ENCODE measurements at regions not wholly inside any gene's neighbourhood (a gene's known extent, or its start where the extent isn't known, plus 50 kb on each side); places are given as distances from the start of the nearest gene placed in this dataset.

DNA sequence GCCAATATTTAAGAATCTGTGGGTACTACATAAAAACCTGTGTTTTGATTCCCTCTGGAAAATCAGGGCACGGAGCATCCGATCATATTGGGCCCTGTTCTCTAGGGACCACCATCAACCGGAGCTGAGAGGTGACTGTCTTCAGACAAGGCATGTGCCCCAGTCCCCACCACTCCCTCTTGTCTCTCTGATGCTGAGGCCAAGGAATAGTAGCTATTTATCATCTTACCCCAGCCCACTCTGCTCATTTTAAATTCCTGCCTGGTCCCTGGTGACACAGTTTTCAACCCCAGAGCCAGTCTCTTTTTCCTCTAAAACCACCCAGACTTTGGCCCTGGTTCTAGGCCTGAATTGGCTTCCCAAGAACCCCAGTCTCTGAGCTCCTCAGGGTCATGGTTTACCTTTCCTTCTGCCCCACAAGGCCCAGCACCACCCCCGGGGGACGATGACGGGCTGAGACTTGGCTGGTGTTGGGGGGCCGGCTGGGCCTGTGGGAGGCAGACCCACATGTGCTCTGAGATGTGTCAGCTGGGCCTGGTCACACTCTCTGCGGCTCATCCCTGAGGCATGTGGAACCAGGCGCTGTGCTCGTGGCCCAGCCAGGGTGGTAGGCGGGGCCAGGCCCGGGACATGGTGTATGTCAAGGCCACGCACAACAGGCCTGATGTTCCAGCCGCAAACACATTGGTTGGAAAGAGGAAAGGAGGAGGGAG, 114.4 kb downstream of the CEBPB start:
- Histone ChIP-seq H3K9me3 (ENCODE audit: control insufficient read depth, low read depth, low read length) (no peaks in the 10 kb centered on the region), H3K36me3 (ENCODE audit: control insufficient read depth, insufficient read depth, low read length) (no peaks in the 10 kb centered on the region), H3K4me1 (ENCODE audit: control insufficient read depth, insufficient read depth, low read length) (peaks cover 47% of the 10 kb centered on the region), H3K4me3 (ENCODE audit: low read length) (no peak overlapping the region), H3K27ac (ENCODE audit: low read length) (peak overlapping the region; percentile 90), H3K27me3 (ENCODE audit: control insufficient read depth, insufficient read depth, low read length) (no peaks in the 10 kb centered on the region)
- no CpG with 5 or more reads among the region's 14 CpGs for WGBS (ENCODE audit: insufficient coverage, low lambda C conversion rate)
- peak; percentile 37 to 59 for DNase-seq

DNA sequence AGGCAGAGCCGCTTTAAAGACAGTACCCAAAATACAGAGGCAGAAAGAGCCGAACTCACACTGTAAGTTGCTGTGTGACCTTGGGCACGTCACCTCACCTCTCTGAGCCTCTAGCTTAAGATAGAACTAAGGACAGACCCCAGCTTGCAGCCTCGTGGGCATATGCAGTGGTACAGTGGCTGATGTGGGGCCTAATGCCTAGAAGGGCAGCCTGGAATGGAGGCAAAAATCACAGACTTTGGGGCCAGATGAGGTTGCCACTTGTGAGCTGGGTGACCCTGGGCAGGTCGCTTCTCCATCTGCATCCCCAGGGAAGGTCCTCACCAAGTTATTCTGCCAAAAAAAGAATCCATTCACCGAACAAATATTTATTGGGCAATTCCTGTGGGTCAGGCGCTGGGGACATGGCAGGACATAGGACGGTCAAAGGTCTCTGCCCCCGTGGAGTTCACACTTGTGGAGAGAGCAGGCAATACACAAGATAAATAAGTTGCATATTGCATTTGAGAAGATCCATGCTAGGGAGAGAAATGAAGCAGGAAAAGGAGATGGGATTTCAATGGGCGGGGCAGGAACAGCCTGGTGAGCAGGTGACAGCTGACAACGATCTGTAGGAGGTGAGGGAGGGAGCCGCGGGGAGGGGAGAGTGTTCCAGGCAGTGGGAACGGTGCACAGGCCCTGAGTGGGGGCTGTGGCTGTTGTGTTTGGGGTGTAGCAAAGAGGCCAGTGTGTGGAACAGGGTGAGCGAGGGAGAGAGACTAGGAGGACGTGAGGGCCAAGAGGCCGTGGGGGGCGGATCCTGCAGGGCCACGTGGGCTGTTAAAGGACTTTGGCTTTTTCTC, 115.2 kb downstream of the CEBPB start:
- DNase-seq = peak; percentile 73 to 91
- Histone ChIP-seq H3K4me3 (ENCODE audit: low read length) (no peak overlapping the region), H3K27me3 (ENCODE audit: control insufficient read depth, insufficient read depth, low read length) (no peaks in the 10 kb centered on the region), H3K36me3 (ENCODE audit: control insufficient read depth, insufficient read depth, low read length) (no peaks in the 10 kb centered on the region), H3K4me1 (ENCODE audit: control insufficient read depth, insufficient read depth, low read length) (peaks cover 49% of the 10 kb centered on the region), H3K27ac (ENCODE audit: low read length) (peak overlapping the region; percentile 90), H3K9me3 (ENCODE audit: control insufficient read depth, low read depth, low read length) (no peaks in the 10 kb centered on the region)
- 100% methylated on average over 1 of the region's 19 CpGs for WGBS (ENCODE audit: insufficient coverage, low lambda C conversion rate)

- H3K9me3 ChIP-seq (ENCODE audit: control insufficient read depth, low read depth, low read length) = no peaks in the 10 kb centered on the region
- H3K27me3 ChIP-seq (ENCODE audit: control insufficient read depth, insufficient read depth, low read length) = no peaks in the 10 kb centered on the region
- H3K27ac ChIP-seq (ENCODE audit: low read length) = peak overlapping the region; percentile 90
- no peak overlapping the region for H3K4me3 ChIP-seq (ENCODE audit: low read length)
- no peaks in the 10 kb centered on the region for H3K36me3 ChIP-seq (ENCODE audit: control insufficient read depth, insufficient read depth, low read length)
- whole genome bisulfite sequencing (ENCODE audit: insufficient coverage, low lambda C conversion rate) = 60% methylated on average over 1 of the region's 13 CpGs
- peaks cover 49% of the 10 kb centered on the region for H3K4me1 ChIP-seq (ENCODE audit: control insufficient read depth, insufficient read depth, low read length)
- DNase-seq = no peak
Observed at GRCh38 chr20:50306478-50307423, 116.1 kb downstream of the CEBPB start.

DNA sequence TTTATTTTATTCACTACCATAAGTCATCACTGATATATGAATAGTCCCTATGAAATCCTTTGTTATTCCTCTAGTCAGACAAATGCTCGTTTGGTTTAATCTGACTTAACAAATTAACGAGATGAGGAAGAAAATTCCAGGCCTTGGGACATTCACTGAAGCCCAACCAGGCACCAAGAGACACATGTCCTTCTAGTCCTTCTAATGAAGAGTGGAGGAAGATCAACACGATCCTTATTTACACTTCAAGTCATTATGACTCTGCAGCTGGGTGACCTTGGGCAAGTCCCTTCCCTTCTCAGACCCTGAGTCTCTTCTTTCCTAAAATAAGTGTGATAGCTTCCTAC, 117.5 kb downstream of the CEBPB start:
- WGBS (ENCODE audit: insufficient coverage, low lambda C conversion rate) = no CpG with 5 or more reads among the region's 3 CpGs
- no peaks in the 10 kb centered on the region for H3K27me3 ChIP-seq (ENCODE audit: control insufficient read depth, insufficient read depth, low read length)
- no peak overlapping the region for H3K4me3 ChIP-seq (ENCODE audit: low read length)
- H3K4me1 ChIP-seq (ENCODE audit: control insufficient read depth, insufficient read depth, low read length) = peaks cover 49% of the 10 kb centered on the region
- H3K36me3 ChIP-seq (ENCODE audit: control insufficient read depth, insufficient read depth, low read length) = no peaks in the 10 kb centered on the region
- H3K27ac ChIP-seq (ENCODE audit: low read length) = peak overlapping the region; percentile 69
- DNase-seq = no peak
- H3K9me3 ChIP-seq (ENCODE audit: control insufficient read depth, low read depth, low read length) = no peaks in the 10 kb centered on the region

DNA sequence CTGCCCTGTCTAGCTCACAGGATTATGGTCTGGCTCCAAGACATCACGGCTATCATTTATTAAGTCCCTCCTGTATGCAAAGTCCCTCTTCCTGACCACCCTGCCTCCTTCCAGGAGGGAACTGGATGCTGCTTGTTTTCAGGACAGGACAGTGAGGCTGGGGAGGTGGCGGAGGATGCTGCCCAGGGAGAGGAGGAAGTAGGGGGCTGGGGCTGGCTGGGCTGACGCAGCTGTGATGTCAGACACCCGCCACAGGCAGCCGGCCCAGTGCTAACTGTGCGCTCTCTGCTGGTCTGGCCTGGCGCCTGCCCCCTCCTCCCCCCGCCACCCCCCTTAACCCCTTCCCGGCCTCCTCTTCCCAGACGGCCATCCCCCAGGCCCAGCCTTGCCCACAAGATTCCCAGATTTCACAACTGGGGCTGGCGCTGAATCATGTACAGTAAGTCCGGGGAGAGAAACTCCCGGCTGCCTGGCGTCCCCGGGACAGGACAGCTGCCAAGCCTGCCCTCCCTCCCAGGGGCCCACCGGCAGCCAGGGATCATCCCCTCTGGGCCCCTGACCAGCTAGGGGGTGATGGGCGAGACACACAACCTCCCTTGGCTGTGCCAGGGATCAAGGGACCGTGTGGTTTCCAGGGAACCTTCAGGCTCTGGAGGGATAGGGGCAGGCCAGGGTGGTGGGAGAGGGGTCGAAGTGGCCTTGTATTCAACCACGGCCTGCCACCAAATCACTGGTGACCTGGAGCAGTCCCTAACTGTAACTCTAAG, 118.1 kb downstream of the CEBPB start:
- DNase-seq = peak; percentile 65 to 72
- Histone ChIP-seq H3K27me3 (ENCODE audit: control insufficient read depth, insufficient read depth, low read length) (no peaks in the 10 kb centered on the region), H3K9me3 (ENCODE audit: control insufficient read depth, low read depth, low read length) (no peaks in the 10 kb centered on the region), H3K27ac (ENCODE audit: low read length) (peak overlapping the region; percentile 69), H3K36me3 (ENCODE audit: control insufficient read depth, insufficient read depth, low read length) (no peaks in the 10 kb centered on the region), H3K4me3 (ENCODE audit: low read length) (no peak overlapping the region), H3K4me1 (ENCODE audit: control insufficient read depth, insufficient read depth, low read length) (peaks cover 46% of the 10 kb centered on the region)
- no CpG with 5 or more reads among the region's 20 CpGs for WGBS (ENCODE audit: insufficient coverage, low lambda C conversion rate)

DNA sequence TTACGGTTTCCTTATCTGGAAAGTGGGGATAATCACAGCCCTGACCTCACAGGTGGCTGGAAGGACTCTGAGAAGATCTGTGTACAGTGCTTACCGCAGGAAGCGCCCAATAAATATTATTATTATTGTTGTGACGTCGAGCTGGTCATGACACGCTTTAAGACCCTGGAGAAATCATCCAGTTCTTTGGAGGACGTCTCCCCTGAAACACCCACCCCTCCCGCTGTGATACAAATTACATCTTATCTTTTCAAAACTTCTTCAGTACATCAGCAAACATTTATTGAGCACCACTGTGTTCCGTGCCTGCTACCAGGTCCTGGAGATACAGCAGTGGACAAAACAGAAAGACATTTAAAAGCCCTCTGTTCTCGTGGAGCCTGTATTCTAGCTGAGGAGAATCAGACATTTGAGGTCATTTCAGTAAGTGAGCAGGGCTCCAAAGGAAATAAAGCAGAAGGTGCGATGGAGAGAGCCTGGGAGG, 118.7 kb downstream of the CEBPB start:
- peaks cover 40% of the 10 kb centered on the region for H3K4me1 ChIP-seq (ENCODE audit: control insufficient read depth, insufficient read depth, low read length)
- no peak for DNase-seq
- no peaks in the 10 kb centered on the region for H3K36me3 ChIP-seq (ENCODE audit: control insufficient read depth, insufficient read depth, low read length)
- WGBS (ENCODE audit: insufficient coverage, low lambda C conversion rate) = 71% methylated on average over 1 of the region's 11 CpGs
- peak overlapping the region; percentile 66 for H3K27ac ChIP-seq (ENCODE audit: low read length)
- H3K27me3 ChIP-seq (ENCODE audit: control insufficient read depth, insufficient read depth, low read length) = no peaks in the 10 kb centered on the region
- H3K9me3 ChIP-seq (ENCODE audit: control insufficient read depth, low read depth, low read length) = no peaks in the 10 kb centered on the region
- H3K4me3 ChIP-seq (ENCODE audit: low read length) = no peak overlapping the region

GRCh38 chr20:50309764-50310672, 119.4 kb downstream of the CEBPB start:
- H3K27ac ChIP-seq (ENCODE audit: low read length) = peak overlapping the region; percentile 66

GRCh38 chr20:50310673-50311051, 120.0 kb downstream of the CEBPB start:
- Histone ChIP-seq H3K27ac (ENCODE audit: low read length) (no peak overlapping the region), H3K4me1 (ENCODE audit: control insufficient read depth, insufficient read depth, low read length) (peaks cover 31% of the 10 kb centered on the region), H3K27me3 (ENCODE audit: control insufficient read depth, insufficient read depth, low read length) (no peaks in the 10 kb centered on the region), H3K4me3 (ENCODE audit: low read length) (no peak overlapping the region), H3K36me3 (ENCODE audit: control insufficient read depth, insufficient read depth, low read length) (no peaks in the 10 kb centered on the region), H3K9me3 (ENCODE audit: control insufficient read depth, low read depth, low read length) (no peaks in the 10 kb centered on the region)
- DNase-seq = no peak
- WGBS (ENCODE audit: insufficient coverage, low lambda C conversion rate) = no CpG with 5 or more reads among the region's 10 CpGs

More at GRCh38 chr20:50309764-50310672, 119.4 kb downstream of the CEBPB start:
- no peak for DNase-seq
- Histone ChIP-seq H3K27me3 (ENCODE audit: control insufficient read depth, insufficient read depth, low read length) (no peaks in the 10 kb centered on the region), H3K4me3 (ENCODE audit: low read length) (no peak overlapping the region), H3K36me3 (ENCODE audit: control insufficient read depth, insufficient read depth, low read length) (no peaks in the 10 kb centered on the region), H3K9me3 (ENCODE audit: control insufficient read depth, low read depth, low read length) (no peaks in the 10 kb centered on the region), H3K4me1 (ENCODE audit: control insufficient read depth, insufficient read depth, low read length) (peaks cover 37% of the 10 kb centered on the region)
- WGBS (ENCODE audit: insufficient coverage, low lambda C conversion rate) = no CpG with 5 or more reads among the region's 20 CpGs

All from large intestine (tissue), 3 donors.